GM23248 (cell line): ENCODE measurements at regions not wholly inside any gene's neighbourhood (a gene's known extent, or its start where the extent isn't known, plus 50 kb on each side); places are given as distances from the start of the nearest gene placed in this dataset.

Experiments used
- EZH2 ChIP-seq: fragments of 200-600 bp; sonication (generic); IDR thresholded peaks from 2 replicates; pipeline ENCODE4 v1.6.1; 2018; ENCODE audit warnings: antibody characterized with exemption, mild to moderate bottlenecking; ENCODE audit not compliant: insufficient read depth, poor library complexity, severe bottlenecking
- EZH2phosphoT487 ChIP-seq: fragments of 200-600 bp; sonication (generic); IDR thresholded peaks from 2 replicates; pipeline ENCODE4 v1.6.1; 2018; ENCODE audit warnings: antibody characterized with exemption, moderate library complexity, mild to moderate bottlenecking, low read depth; ENCODE audit not compliant: insufficient read depth

DNA sequence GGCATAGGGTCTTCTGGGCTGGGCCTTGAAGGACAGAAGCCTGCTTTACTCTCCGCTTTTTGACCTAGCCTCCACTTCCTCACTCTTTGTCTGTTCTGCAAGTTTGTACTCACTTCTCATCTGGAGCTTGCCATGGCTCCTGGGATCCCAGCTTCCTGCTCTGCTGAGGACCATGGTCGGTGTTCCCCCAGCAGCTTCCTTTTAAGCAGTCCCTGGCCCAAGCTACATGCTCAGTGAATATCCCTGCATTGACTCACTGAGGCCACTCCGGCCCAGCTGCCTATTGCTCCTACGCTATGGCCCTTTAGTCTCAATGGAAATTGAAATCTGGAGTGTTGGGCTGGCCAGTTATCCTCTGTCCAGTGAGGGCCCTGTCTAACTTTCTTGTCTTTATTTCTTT, 427.7 kb downstream of the RPS24 start:
- no peak for TF ChIP-seq EZH2
- TF ChIP-seq EZH2phosphoT487, result no peak
